Thymus (tissue), 11 donors: ENCODE measurements at regions not wholly inside any gene's neighbourhood (a gene's known extent, or its start where the extent isn't known, plus 50 kb on each side); places are given as distances from the start of the nearest gene placed in this dataset.
A peak's percentile ranks its signal among the peaks of the same experiment; 100 is the strongest.

Source experiments
- DNase-seq, 9 donors: peaks; one replicate each; pipeline ENCODE4 v3.0.0-alpha.2; 2013; ENCODE audit warnings: low spot score in 9 of 9, low read depth in 6 of 9, missing footprints in 1 of 9
- H3K27ac ChIP-seq, 2 donors: one replicate each; pipeline ENCODE4 v1.5.1; 2013; ENCODE audit warnings: control low read depth in 1 of 2, low read depth in 1 of 2, low read length in 1 of 2, mild to moderate bottlenecking in 1 of 2, moderate library complexity in 1 of 2
- H3K27me3 ChIP-seq, 2 donors: one replicate each; pipeline ENCODE4 v1.5.1; 2013; ENCODE audit warnings: low read length in 1 of 2; ENCODE audit not compliant: control insufficient read depth in 2 of 2, insufficient read depth in 1 of 2
- H3K36me3 ChIP-seq, 2 donors: one replicate each; pipeline ENCODE4 v1.5.1; 2013; ENCODE audit warnings: low read length in 1 of 2, mild to moderate bottlenecking in 1 of 2, moderate library complexity in 1 of 2; ENCODE audit not compliant: control insufficient read depth in 2 of 2, insufficient read depth in 2 of 2
- H3K4me1 ChIP-seq, 2 donors: one replicate each; pipeline ENCODE4 v1.5.1; 2013; ENCODE audit warnings: low read length in 2 of 2; ENCODE audit not compliant: control insufficient read depth in 2 of 2, insufficient read depth in 2 of 2
- H3K4me3 ChIP-seq, 2 donors: one replicate each; pipeline ENCODE4 v1.5.1; 2013; ENCODE audit warnings: low read length in 2 of 2, control low read depth in 1 of 2, mild to moderate bottlenecking in 1 of 2
- H3K9me3 ChIP-seq, 2 donors: one replicate each; pipeline ENCODE4 v1.5.1; 2013; ENCODE audit warnings: low read length in 1 of 2, mild to moderate bottlenecking in 1 of 2; ENCODE audit not compliant: control insufficient read depth in 2 of 2, insufficient read depth in 1 of 2
- WGBS: extraction: QIAGEN DNeasy Blood & Tissue Kit; methylation state at CpG from one replicate; pipeline ENCODE4 v1.1.7; 2013; 5-methylcytosine and 5-hydroxymethylcytosine counted together
- donor health status: healthy.

DNA sequence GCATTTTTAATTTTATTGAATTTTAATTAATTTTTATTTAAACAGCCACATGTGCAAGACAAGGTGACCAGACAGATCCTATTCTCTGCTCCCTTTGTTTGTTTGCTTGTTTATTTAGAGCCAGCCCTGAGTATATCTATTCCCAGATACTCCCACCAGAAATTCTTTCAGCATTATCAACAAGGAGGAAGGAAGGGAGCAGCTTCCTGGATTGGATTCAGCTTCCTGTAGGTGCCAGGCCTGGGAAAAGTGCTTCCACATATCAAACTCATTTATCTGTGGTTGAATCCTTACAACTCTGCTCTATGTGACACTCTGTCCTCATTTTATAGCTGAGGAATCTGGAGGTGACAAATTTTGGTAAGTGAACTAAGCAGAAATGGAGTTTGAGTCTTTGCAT lies 60.5 kb upstream of the KLF7 start:
- no peak for DNase-seq
- Histone ChIP-seq H3K27ac (peak overlapping the region in 1 of 2 donors; percentile 45), H3K4me1 (peaks cover 46 to 48% of the 10 kb centered on the region in 2 donors), H3K4me3 (no peak overlapping the region), H3K36me3 (no peaks in the 10 kb centered on the region), H3K9me3 (peaks cover 0 to 5% of the 10 kb centered on the region in 2 donors), H3K27me3 (no peaks in the 10 kb centered on the region)

GRCh38 chr2:207226671-207227061 lies 60.9 kb upstream of the KLF7 start:
- peaks cover 50 to 52% of the 10 kb centered on the region in 2 donors for H3K4me1 ChIP-seq
- H3K9me3 ChIP-seq: peaks cover 0 to 5% of the 10 kb centered on the region in 2 donors
- 94% methylated on average over 4 of the region's 4 CpGs for WGBS
- no peaks in the 10 kb centered on the region for H3K27me3 ChIP-seq
- no peak overlapping the region for H3K4me3 ChIP-seq
- H3K36me3 ChIP-seq: no peaks in the 10 kb centered on the region
- H3K27ac ChIP-seq: peak overlapping the region in 1 of 2 donors; percentile 22
- no peak for DNase-seq

GRCh38 chr2:207227062-207227748 lies 61.5 kb upstream of the KLF7 start:
- H3K4me1 ChIP-seq: peaks cover 51 to 55% of the 10 kb centered on the region in 2 donors
- DNase-seq: no peak

GRCh38 chr2:207227749-207228145 lies 62.0 kb upstream of the KLF7 start:
- H3K27ac ChIP-seq: no peak overlapping the region
- DNase-seq: no peak
- 96% methylated on average over 3 of the region's 3 CpGs for WGBS
- peaks cover 54 to 55% of the 10 kb centered on the region in 2 donors for H3K4me1 ChIP-seq
- peaks cover 0 to 5% of the 10 kb centered on the region in 2 donors for H3K9me3 ChIP-seq
- no peaks in the 10 kb centered on the region for H3K27me3 ChIP-seq
- H3K36me3 ChIP-seq: no peaks in the 10 kb centered on the region
- H3K4me3 ChIP-seq: no peak overlapping the region

More at GRCh38 chr2:207227062-207227748, 61.5 kb upstream of the KLF7 start:
- Histone ChIP-seq H3K27me3 (no peaks in the 10 kb centered on the region), H3K27ac (no peak overlapping the region), H3K36me3 (no peaks in the 10 kb centered on the region), H3K4me3 (no peak overlapping the region), H3K9me3 (peaks cover 0 to 5% of the 10 kb centered on the region in 2 donors)
- 93% methylated on average over 18 of the region's 18 CpGs for WGBS

GRCh38 chr2:207228402-207228801 lies 62.7 kb upstream of the KLF7 start:
- H3K4me1 ChIP-seq: peaks cover 55% of the 10 kb centered on the region in 2 donors
- peaks cover 0 to 5% of the 10 kb centered on the region in 2 donors for H3K9me3 ChIP-seq
- DNase-seq: no peak
- no peaks in the 10 kb centered on the region for H3K36me3 ChIP-seq
- H3K27ac ChIP-seq: no peak overlapping the region
- whole genome bisulfite sequencing: 98% methylated on average over 3 of the region's 3 CpGs
- H3K27me3 ChIP-seq: no peaks in the 10 kb centered on the region
- H3K4me3 ChIP-seq: no peak overlapping the region

DNA sequence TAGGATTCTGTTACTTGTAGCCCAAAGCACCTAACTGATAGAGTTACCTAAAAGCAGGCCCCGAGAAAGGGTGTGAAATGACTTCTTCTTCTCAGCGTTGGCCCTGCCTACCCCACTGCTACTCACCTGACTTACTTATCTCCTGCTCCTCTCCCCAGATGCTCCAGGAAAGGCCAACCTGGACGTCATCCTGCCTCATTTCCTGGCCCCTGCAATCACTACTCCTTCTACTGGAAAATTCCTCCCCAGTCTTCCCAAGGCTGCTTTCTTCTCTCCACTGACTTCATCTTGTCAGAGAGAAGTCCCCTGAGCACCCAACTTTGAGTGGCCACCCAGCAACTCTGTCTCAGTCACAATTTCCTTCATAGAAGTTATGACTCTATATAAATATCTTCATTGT lies 63.4 kb upstream of the KLF7 start:
- no peak overlapping the region for H3K27ac ChIP-seq
- DNase-seq: no peak
- 63% methylated on average over 3 of the region's 3 CpGs for WGBS

GRCh38 chr2:207230261-207231105 lies 64.7 kb upstream of the KLF7 start:
- Histone ChIP-seq H3K27me3 (no peaks in the 10 kb centered on the region), H3K36me3 (no peaks in the 10 kb centered on the region), H3K9me3 (peaks cover 0 to 2% of the 10 kb centered on the region in 2 donors), H3K4me1 (peaks cover 50 to 59% of the 10 kb centered on the region in 2 donors), H3K27ac (no peak overlapping the region), H3K4me3 (no peak overlapping the region)
- WGBS: 87% methylated on average over 6 of the region's 6 CpGs
- DNase-seq: peak in 1 of 9 donors; percentile 44

More for the DNA sequence above, 63.4 kb upstream of the KLF7 start:
- Histone ChIP-seq H3K4me1 (peaks cover 55 to 59% of the 10 kb centered on the region in 2 donors), H3K36me3 (no peaks in the 10 kb centered on the region), H3K4me3 (no peak overlapping the region), H3K27me3 (no peaks in the 10 kb centered on the region), H3K9me3 (peaks cover 0 to 5% of the 10 kb centered on the region in 2 donors)

DNA sequence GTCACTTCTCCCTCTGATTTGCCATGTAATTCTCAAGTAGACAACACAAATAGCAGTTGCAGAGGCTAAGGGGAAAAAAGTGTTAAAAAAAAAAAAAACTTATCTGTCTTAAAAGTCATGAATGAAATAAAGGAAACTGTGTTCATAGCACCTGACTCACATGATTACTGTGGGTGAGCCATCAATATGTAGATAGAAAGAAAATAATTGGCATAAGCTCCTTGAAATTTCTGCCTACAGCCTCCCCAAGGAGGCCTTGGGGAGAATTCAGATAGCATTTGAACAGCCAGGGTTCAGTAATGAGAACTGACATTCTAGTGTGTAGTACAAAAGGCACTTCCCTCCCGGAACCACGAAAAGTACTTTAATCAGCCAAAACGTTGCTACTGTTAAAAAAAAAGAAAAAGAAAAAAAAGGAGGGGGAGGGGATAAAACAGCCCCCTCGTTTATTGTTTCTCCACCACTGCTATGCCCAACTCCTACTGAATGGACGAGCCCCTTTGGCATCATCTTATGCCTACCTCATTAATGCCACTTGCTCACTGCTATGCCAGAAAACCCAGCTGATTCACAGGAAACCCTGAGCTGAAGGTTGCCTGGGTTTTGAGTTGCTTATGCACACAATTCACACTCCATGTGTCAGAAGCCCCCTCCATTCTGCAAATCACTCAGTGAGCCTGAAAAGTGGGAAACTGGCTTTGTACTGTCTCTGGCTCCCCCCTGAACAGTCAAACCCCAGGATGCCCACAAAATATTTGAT lies 65.5 kb upstream of the KLF7 start:
- H3K27ac ChIP-seq: peak overlapping the region; percentile 38 to 54
- DNase-seq: peak in 1 of 9 donors; percentile 57
- peaks cover 0 to 2% of the 10 kb centered on the region in 2 donors for H3K9me3 ChIP-seq
- 15% methylated on average over 5 of the region's 5 CpGs for WGBS
- no peaks in the 10 kb centered on the region for H3K36me3 ChIP-seq
- no peak overlapping the region for H3K4me3 ChIP-seq
- peaks cover 43 to 54% of the 10 kb centered on the region in 2 donors for H3K4me1 ChIP-seq
- H3K27me3 ChIP-seq: no peaks in the 10 kb centered on the region
